Raji (cell line): ENCODE measurements at regions not wholly inside any gene's neighbourhood (a gene's known extent, or its start where the extent isn't known, plus 50 kb on each side); places are given as distances from the start of the nearest gene placed in this dataset.

Experiments
- POLR2A ChIP-seq: IDR thresholded peaks from 2 replicates; pipeline ENCODE4 v1.6.1; 2011; ENCODE audit warnings: low read depth, low read length, control low read depth; ENCODE audit not compliant: insufficient read depth

GRCh38 chr17:70604854-70605253 is 435.5 kb downstream of the KCNJ2 start:
- no peak for TF ChIP-seq POLR2A

GRCh38 chr17:70606086-70606485 is 436.8 kb downstream of the KCNJ2 start:
- TF ChIP-seq POLR2A: no peak

- TF ChIP-seq POLR2A: no peak
These were observed 438.9 kb downstream of the KCNJ2 start for GRCh38 chr17:70608193-70608592.

DNA sequence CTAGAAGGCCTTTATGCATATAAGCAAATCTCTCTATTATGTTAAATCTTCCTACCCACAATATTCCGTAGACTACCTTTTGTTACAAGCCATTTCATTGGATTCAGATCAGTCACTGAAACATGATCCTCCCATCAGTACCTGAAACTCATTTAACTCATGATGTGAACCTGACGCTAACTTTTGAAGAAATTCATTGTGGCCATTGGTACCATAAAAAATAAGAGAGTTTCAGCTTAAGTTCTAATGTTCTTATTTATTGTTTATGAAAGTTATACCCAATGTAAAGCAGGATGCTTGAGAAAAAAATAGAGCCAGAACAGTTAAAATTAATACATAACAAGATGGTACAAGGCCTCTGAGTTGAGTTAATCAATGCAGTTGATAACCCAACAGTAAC is 439.6 kb downstream of the KCNJ2 start:
- TF ChIP-seq POLR2A: no peak

GRCh38 chr17:70609566-70609965 is 440.2 kb downstream of the KCNJ2 start:
- TF ChIP-seq POLR2A: no peak

DNA sequence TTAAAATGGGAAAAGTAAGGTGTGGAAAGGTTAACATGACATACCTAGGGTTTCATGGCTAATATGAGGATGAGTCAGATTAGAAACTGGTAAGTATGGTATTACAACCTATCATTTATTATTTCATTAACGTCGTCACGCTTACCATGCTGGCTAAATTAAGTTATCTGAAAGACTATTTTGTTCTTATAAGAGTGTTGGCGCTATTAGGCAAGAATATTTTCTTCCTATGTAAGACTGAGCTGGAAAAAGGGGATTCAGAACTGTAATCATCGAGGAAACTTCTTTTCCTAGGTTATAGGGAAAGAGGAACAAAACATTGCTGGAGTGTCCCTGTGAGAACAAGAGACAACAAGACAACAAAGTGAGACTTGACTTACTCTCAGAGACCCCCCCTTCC is 440.8 kb downstream of the KCNJ2 start:
- no peak for TF ChIP-seq POLR2A

GRCh38 chr17:70613681-70614080 is 444.3 kb downstream of the KCNJ2 start:
- TF ChIP-seq POLR2A: no peak

DNA sequence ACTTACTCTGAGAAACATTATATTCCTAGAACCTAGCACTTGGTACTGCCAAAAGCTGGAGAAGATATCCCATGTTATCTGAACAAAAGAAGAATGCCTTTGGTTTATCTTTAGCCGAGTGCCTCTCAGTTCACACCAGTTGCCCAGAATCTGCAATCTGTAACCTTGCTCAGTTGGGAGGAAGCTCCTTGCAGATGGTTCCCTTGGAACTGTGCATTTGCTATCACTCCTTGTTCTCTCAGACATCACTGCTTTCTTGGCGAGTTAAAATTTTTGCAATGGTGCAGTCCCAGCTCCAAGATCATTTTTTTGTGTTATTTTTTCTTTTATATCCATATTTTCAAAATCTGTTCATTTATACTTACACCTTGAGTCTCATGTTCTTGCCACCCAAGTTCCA is 446.5 kb downstream of the KCNJ2 start:
- no peak for TF ChIP-seq POLR2A

DNA sequence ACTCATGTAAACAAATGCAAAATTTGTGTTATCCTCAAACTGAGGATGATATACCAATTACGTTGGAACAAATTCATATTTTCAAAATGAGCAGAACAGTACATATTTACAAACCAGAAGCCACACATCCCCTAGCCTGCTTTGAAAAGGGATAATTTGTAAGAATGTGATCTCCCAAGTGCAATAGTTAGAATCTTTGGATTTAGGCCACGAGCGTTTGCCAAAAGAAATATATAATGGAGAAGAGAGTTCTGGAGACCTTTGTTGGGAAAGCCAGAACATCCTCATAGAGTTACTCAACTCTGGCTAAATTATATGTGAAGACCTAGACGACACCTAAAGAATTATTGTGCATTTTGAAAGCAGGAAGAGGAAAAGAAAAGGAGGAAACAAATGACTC is 449.3 kb downstream of the KCNJ2 start:
- TF ChIP-seq POLR2A: no peak

DNA sequence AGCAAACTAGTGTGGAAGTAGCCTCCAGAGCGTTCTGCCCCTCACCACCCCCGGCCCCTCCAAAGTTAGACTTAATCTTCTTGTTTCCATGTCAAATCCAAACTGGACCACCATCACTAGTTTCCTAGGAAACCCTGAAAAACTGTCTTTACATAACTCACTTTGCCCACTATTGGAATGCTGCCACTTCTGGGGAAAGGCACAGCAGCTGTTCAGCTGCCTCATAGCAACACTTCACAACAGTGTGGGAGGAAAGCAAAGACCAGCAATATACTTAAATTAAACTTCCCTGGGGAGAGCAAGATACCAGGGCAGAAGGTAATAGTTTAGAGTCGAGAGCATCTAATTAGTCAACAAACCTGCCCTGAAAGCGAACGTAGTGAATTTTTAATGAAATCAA is 452.2 kb downstream of the KCNJ2 start:
- TF ChIP-seq POLR2A: no peak

- TF ChIP-seq POLR2A: no peak
These were observed 453.3 kb downstream of the KCNJ2 start for GRCh38 chr17:70622368-70623260.

GRCh38 chr17:70624211-70624610 is 454.9 kb downstream of the KCNJ2 start:
- TF ChIP-seq POLR2A: no peak

- no peak for TF ChIP-seq POLR2A
These were observed 460.6 kb downstream of the KCNJ2 start for GRCh38 chr17:70629902-70630301.

GRCh38 chr17:70636517-70637133 is 467.3 kb downstream of the KCNJ2 start:
- no peak for TF ChIP-seq POLR2A

- TF ChIP-seq POLR2A: no peak
These were observed 472.7 kb downstream of the KCNJ2 start for GRCh38 chr17:70642059-70642458.

GRCh38 chr17:70644096-70644495 is 474.8 kb downstream of the KCNJ2 start:
- no peak for TF ChIP-seq POLR2A
